Dermis blood vessel endothelial cell (primary cell): ENCODE measurements at regions not wholly inside any gene's neighbourhood (a gene's known extent, or its start where the extent isn't known, plus 50 kb on each side); places are given as distances from the start of the nearest gene placed in this dataset.
"Not testable (repeated sequence)": the region's sequence is repeated elsewhere in the genome, so short reads cannot be mapped to it uniquely, and the experiment has no call there.

ENCODE experiments used
- DNase-seq: peaks from one replicate; pipeline ENCODE4 v3.0.0; 2010

- DNase-seq: no peak
These were observed 575.3 kb upstream of the ZNF385D start for GRCh38 chr3:22326305-22326704.

GRCh38 chr3:22334996-22335395 lies 584.0 kb upstream of the ZNF385D start:
- DNase-seq: no peak

- no peak for DNase-seq
These were observed 598.3 kb upstream of the ZNF385D start for GRCh38 chr3:22349215-22349851.

- DNase-seq: no peak
These were observed 600.8 kb upstream of the ZNF385D start for GRCh38 chr3:22351806-22352205.

GRCh38 chr3:22353126-22353525 lies 602.1 kb upstream of the ZNF385D start:
- no peak for DNase-seq

GRCh38 chr3:22358334-22358733 lies 607.3 kb upstream of the ZNF385D start:
- DNase-seq: no peak

- DNase-seq: no peak
These were observed 609.2 kb upstream of the ZNF385D start for GRCh38 chr3:22360164-22360563.

- no peak for DNase-seq
These were observed 610.0 kb upstream of the ZNF385D start for GRCh38 chr3:22360970-22361369.

- no peak for DNase-seq
These were observed 610.5 kb upstream of the ZNF385D start for GRCh38 chr3:22361521-22361920.

- no peak for DNase-seq
These were observed 613.8 kb upstream of the ZNF385D start for GRCh38 chr3:22364851-22365250.

- no peak for DNase-seq
These were observed 615.8 kb upstream of the ZNF385D start for GRCh38 chr3:22366781-22367180.

GRCh38 chr3:22371036-22371435 lies 620.0 kb upstream of the ZNF385D start:
- DNase-seq: no peak

- no peak for DNase-seq
These were observed 620.7 kb upstream of the ZNF385D start for GRCh38 chr3:22371607-22372291.

GRCh38 chr3:22372292-22373062 lies 621.5 kb upstream of the ZNF385D start:
- DNase-seq: no peak

GRCh38 chr3:22373182-22373581 lies 622.2 kb upstream of the ZNF385D start:
- no peak for DNase-seq

- no peak for DNase-seq
These were observed 622.8 kb upstream of the ZNF385D start for GRCh38 chr3:22373827-22374226.

GRCh38 chr3:22377421-22377820 lies 626.4 kb upstream of the ZNF385D start:
- DNase-seq: no peak

- DNase-seq: no peak
These were observed 627.9 kb upstream of the ZNF385D start for GRCh38 chr3:22378869-22379268.

- no peak for DNase-seq
These were observed 629.2 kb upstream of the ZNF385D start for GRCh38 chr3:22380253-22380652.

GRCh38 chr3:22381564-22381963 lies 630.6 kb upstream of the ZNF385D start:
- not testable (repeated sequence) for DNase-seq

GRCh38 chr3:22383285-22383684 lies 632.3 kb upstream of the ZNF385D start:
- no peak for DNase-seq

GRCh38 chr3:22386107-22386506 lies 635.1 kb upstream of the ZNF385D start:
- no peak for DNase-seq

- DNase-seq: no peak
These were observed 641.3 kb upstream of the ZNF385D start for GRCh38 chr3:22392286-22392685.

GRCh38 chr3:22392859-22393258 lies 641.8 kb upstream of the ZNF385D start:
- DNase-seq: no peak
